ENCODE measurements at regions not wholly inside any gene's neighbourhood (a gene's known extent, or its start where the extent isn't known, plus 50 kb on each side); places are given as distances from the start of the nearest gene placed in this dataset.

DNA sequence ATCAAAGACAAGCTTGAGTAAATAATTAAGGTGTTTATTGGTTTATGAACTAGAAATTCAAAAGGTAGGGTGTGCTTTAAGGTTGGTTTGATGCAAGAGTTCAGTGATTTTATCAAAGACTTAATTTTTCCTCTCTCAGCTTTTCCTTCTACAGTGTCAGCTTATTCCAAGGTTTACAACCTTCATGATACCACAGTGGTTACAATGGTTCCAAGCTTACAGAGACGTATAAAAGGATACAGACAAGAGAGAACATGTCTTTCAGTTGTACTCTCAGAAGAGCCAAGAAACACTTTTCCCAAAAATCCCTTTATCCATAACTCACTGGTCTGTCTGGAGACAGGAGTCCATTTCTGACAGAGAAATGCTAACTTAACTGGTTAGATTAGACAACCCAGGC lies 93.5 kb upstream of the LOC128125822 start:
- H4K91ac ChIP-seq (ENCODE audit: insufficient read length, low read depth, low read length), result no peak overlapping the region
- H3K9ac ChIP-seq (ENCODE audit: extremely low read depth, insufficient read length, low read length), result no peak overlapping the region
- no peaks in the 10 kb centered on the region for H3K79me1 ChIP-seq (ENCODE audit: insufficient read depth, low read depth, low read length, poor library complexity, severe bottlenecking)
- no peak overlapping the region for H3K14ac ChIP-seq (ENCODE audit: insufficient read depth, low read length)
- Mint-ChIP-seq H3K4me3 (no peak overlapping the region), H3K4me1 (peaks cover 8 to 15% of the 10 kb centered on the region in 2 experiments), H3K9me3 (no peaks in the 10 kb centered on the region), H3K27me3 (ENCODE audit: low read depth) (no peaks in the 10 kb centered on the region; the same call in 1 of the 2 replicates), H3K27ac (no peak overlapping the region), H3K36me3 (ENCODE audit: insufficient read depth in 1 of 3, low read depth in 3 of 3) (no peaks in the 10 kb centered on the region)
- H3K18ac ChIP-seq (ENCODE audit: insufficient read length, low read depth, low read length), result no peak overlapping the region
- H3K23ac ChIP-seq (ENCODE audit: insufficient read length, low read depth, low read length), result no peak overlapping the region
- no peaks in the 10 kb centered on the region for H3K23me2 ChIP-seq (ENCODE audit: insufficient read length, low read depth, low read length, poor library complexity, severe bottlenecking)
- no peak overlapping the region for H2BK120ac ChIP-seq (ENCODE audit: low read depth, low read length, poor library complexity, severe bottlenecking)
- no peak overlapping the region for H2BK20ac ChIP-seq (ENCODE audit: low read depth, low read length, poor library complexity, severe bottlenecking)
- H4K20me1 ChIP-seq (ENCODE audit: control insufficient read depth, insufficient read depth, insufficient read length), result no peaks in the 10 kb centered on the region
- H3K79me2 ChIP-seq (ENCODE audit: insufficient read depth, low read length), result no peaks in the 10 kb centered on the region
- no peak overlapping the region for H3K56ac ChIP-seq (ENCODE audit: insufficient read length, low read depth, low read length)
- no peaks in the 10 kb centered on the region for H3K4me1 ChIP-seq (ENCODE audit: insufficient read depth, low read length)
- no peaks in the 10 kb centered on the region for H3K9me3 ChIP-seq (ENCODE audit: control insufficient read depth, low read depth, low read length)
- no peak overlapping the region for H2BK15ac ChIP-seq (ENCODE audit: low read depth, low read length)
- TF ChIP-seq, protein P1, sequence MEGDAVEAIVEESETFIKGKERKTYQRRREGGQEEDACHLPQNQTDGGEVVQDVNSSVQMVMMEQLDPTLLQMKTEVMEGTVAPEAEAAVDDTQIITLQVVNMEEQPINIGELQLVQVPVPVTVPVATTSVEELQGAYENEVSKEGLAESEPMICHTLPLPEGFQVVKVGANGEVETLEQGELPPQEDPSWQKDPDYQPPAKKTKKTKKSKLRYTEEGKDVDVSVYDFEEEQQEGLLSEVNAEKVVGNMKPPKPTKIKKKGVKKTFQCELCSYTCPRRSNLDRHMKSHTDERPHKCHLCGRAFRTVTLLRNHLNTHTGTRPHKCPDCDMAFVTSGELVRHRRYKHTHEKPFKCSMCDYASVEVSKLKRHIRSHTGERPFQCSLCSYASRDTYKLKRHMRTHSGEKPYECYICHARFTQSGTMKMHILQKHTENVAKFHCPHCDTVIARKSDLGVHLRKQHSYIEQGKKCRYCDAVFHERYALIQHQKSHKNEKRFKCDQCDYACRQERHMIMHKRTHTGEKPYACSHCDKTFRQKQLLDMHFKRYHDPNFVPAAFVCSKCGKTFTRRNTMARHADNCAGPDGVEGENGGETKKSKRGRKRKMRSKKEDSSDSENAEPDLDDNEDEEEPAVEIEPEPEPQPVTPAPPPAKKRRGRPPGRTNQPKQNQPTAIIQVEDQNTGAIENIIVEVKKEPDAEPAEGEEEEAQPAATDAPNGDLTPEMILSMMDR (conservative IDR thresholded peaks at IDR 0.05), result no peak
- no peak overlapping the region for H3K4ac ChIP-seq (ENCODE audit: low read depth, low read length)
- H3T11ph ChIP-seq (ENCODE audit: low read length), result no peak overlapping the region
- no peak overlapping the region for H2BK5ac ChIP-seq (ENCODE audit: insufficient read length, low read length)
- no peak overlapping the region for H3K27ac ChIP-seq (ENCODE audit: insufficient read length, low read depth, low read length)
- no peak overlapping the region for H2AK5ac ChIP-seq (ENCODE audit: insufficient read length, low read length)
- no peak for DNase-seq
- no peak overlapping the region for H2AFZ ChIP-seq (ENCODE audit: low read length)
- no CpG with 5 or more reads among the region's 1 CpG for WGBS (ENCODE audit: extremely low coverage, insufficient read length, low lambda C conversion rate)
- no peak overlapping the region for H4K8ac ChIP-seq (replicated peaks; ENCODE audit: insufficient read length, low read depth, low read length)
- no peaks in the 10 kb centered on the region for H3K27me3 ChIP-seq (ENCODE audit: insufficient read depth, low read length)
- H4K5ac ChIP-seq (ENCODE audit: insufficient read length, low read depth, low read length), result no peak overlapping the region
- no peak overlapping the region for H2BK12ac ChIP-seq (ENCODE audit: insufficient read length, low read depth, low read length)
- no peak overlapping the region for H3K4me2 ChIP-seq (ENCODE audit: insufficient read depth, insufficient read length, low read length)

All from H9 (cell line).